HUDEP-2 (cell line): ENCODE measurements at regions not wholly inside any gene's neighbourhood (a gene's known extent, or its start where the extent isn't known, plus 50 kb on each side); places are given as distances from the start of the nearest gene placed in this dataset.

Source experiments
- DNase-seq, 76 experiments: peaks; one replicate each; lab custom pipeline; 2025; ENCODE audit not compliant: unreplicated experiment in 76 of 76; lab: John Stamatoyannopoulos, UW

DNA sequence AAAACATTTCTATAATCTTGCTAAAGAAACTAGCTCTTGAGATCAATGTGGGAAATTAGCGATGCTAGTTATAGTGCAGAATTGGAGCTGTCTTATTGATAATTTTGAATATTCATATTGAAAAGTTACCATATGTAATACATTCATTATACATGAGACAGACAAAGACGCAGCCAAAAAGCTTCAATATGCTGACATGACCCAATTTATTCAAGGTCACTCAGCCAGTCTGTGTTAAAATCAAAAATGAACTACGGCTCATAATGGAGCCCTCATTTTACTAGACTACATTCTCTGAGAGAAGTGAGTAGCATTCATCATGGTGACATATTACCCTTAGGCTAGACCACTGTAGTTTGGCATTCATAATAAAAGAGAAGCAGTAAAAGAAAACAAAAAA lies 107.3 kb upstream of the GABRG2 start:
- DNase-seq: no peak

DNA sequence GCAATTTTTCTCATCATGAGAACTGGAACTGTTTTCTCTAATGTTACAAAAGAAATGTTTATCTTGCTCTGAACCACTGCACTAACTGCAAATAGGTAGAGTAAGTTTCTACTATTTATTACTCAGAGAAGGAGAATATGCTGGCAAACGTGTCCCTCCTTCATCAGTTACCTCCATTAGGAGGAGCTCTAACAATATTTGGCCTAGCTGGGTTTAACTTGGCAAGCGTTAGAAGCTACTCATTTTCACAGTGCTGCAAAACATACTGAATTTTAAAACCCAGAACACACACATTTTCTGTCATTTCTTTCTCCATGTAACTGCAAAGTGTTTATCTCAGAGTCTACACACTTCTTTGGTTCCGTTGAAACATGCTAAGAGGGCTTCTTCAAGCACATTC lies 101.0 kb upstream of the GABRG2 start:
- peak in 1 of 76 experiments; percentile 0 for DNase-seq

DNA sequence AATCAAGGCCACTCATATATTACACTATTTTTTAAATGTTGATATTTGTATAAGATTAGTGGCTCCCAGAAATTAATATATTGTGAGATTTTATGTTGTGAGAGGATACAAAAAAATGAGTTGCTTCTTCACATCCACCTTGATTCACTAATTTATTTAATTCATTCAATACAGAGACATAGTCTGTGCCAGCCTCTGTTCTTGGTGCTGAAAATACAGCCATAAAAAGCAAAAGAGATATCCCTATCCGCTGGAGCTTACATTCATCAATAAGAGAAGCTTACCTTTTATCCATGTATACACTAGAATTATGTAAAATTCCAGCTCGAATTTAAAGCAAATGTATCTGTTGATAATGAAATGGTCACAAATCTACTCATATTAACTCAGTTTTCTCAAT lies 92.2 kb upstream of the GABRG2 start:
- no peak for DNase-seq

DNA sequence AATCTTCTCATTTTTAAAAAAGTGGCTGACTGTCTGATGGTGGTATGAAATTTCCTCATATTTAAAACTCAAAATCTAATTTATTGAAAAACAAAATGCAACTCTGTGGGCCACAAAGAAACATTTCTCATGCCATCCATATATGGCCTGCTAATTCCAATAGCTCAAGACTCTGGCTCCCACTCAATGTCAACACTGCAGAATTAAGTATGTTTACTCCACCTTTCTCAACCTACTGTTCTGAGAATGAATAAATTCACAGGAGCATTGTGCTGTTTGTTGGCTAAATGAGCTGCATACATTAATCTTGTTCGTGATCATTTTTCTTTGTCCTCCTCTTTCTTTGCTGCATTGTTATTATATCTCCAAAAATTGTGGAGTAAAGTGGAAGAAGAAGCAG lies 79.5 kb upstream of the GABRG2 start:
- no peak for DNase-seq
